CD4-positive, alpha-beta T cell treated with Interleukin-1 beta for 1 hour (primary cell): ENCODE measurements at regions not wholly inside any gene's neighbourhood (a gene's known extent, or its start where the extent isn't known, plus 50 kb on each side); places are given as distances from the start of the nearest gene placed in this dataset.

Source experiments
- DNase-seq, 2 donors: peaks; one replicate each; pipeline ENCODE4 v3.0.0-alpha.2; 2020 to 2022

- no peak for DNase-seq
These were observed 159.5 kb downstream of the DLL1 start for GRCh38 chr6:170131351-170131750.

- DNase-seq = no peak
These were observed 160.1 kb downstream of the DLL1 start for GRCh38 chr6:170130771-170131241.

- no peak for DNase-seq
These were observed 160.7 kb downstream of the DLL1 start for GRCh38 chr6:170130201-170130621.

GRCh38 chr6:170129691-170130171, 161.1 kb downstream of the DLL1 start:
- no peak for DNase-seq

GRCh38 chr6:170128811-170129681, 161.8 kb downstream of the DLL1 start:
- no peak for DNase-seq

GRCh38 chr6:170128346-170128745, 162.5 kb downstream of the DLL1 start:
- no peak for DNase-seq

GRCh38 chr6:170127151-170127550, 163.7 kb downstream of the DLL1 start:
- no peak for DNase-seq

GRCh38 chr6:170125456-170126300, 165.2 kb downstream of the DLL1 start:
- DNase-seq = no peak

GRCh38 chr6:170124836-170125235, 166.0 kb downstream of the DLL1 start:
- DNase-seq = no peak

- no peak for DNase-seq
These were observed 166.7 kb downstream of the DLL1 start for GRCh38 chr6:170124150-170124549.

GRCh38 chr6:170122651-170123050, 168.2 kb downstream of the DLL1 start:
- no peak for DNase-seq

- no peak for DNase-seq
These were observed 173.5 kb downstream of the DLL1 start for GRCh38 chr6:170117111-170117972.

GRCh38 chr6:170116636-170117035, 174.2 kb downstream of the DLL1 start:
- no peak for DNase-seq

- no peak for DNase-seq
These were observed 175.7 kb downstream of the DLL1 start for GRCh38 chr6:170114956-170115855.

GRCh38 chr6:170114187-170114945, 176.5 kb downstream of the DLL1 start:
- DNase-seq = no peak

- no peak for DNase-seq
These were observed 177.7 kb downstream of the DLL1 start for GRCh38 chr6:170113141-170113540.

- DNase-seq = no peak
These were observed 178.4 kb downstream of the DLL1 start for GRCh38 chr6:170112583-170112860.

GRCh38 chr6:170111816-170112582, 178.9 kb downstream of the DLL1 start:
- no peak for DNase-seq

- DNase-seq = no peak
These were observed 179.7 kb downstream of the DLL1 start for GRCh38 chr6:170111141-170111664.
